ENCODE measurements at regions not wholly inside any gene's neighbourhood (a gene's known extent, or its start where the extent isn't known, plus 50 kb on each side); places are given as distances from the start of the nearest gene placed in this dataset.

DNA sequence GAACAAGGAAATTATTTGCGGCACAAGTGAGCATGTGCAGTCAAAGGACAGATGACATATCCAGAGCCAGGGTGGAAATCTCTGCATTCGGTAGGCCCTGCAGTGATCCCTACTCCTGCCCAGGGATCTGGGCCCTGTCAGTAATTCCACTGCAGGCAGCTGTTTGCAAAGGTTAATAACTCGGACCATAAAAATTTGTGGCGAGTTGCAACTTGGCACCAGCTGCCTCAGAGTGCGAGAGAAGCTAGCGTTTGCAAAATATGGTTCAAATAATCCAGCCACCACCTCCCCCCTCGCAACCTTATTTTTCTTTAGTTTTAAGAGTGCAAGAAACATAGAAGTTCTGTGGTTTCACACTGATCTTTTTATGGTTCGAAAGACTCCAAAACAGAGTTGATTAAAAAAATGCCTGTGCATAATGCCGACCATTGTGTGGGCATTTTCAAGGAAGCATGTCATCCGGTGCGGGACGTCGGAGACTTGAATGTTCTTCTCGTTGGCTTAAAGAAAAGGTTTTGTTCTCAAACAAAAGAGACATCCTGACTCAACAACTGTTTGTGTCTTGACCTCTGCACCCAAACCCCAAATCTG lies 224.5 kb downstream of the BCL11B start:
- TF ChIP-seq CTCF (IDR thresholded peaks at IDR 0.05) (no peak), POLR2A (IDR thresholded peaks at IDR 0.05) (no peak)
